ENCODE measurements at regions not wholly inside any gene's neighbourhood (a gene's known extent, or its start where the extent isn't known, plus 50 kb on each side); places are given as distances from the start of the nearest gene placed in this dataset.
"Not testable (repeated sequence)": the region's sequence is repeated elsewhere in the genome, so short reads cannot be mapped to it uniquely, and the experiment has no call there.

DNA sequence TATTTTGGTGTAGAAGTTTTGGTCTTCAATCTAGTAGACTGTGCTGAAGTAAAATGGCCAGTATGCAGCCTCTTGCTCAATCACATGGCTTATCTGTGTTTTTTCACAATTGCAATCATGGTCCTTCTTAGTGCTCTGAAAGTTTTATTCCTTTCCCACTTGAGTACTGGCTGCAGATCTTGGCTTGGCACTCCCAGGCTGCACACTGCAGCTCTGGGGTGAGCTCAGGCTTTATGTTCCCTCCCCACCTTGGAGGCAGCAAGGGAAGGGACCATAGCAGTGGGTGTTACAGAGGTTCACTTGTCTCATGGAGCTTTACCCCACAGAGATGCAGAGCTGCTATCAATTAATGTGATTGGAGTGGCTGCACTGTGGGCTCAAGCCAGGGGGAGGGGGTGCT lies 156.0 kb downstream of the TENT5D start:
- no peak for DNase-seq (ENCODE audit: extremely low spot score in 2 of 2)
- no peaks in the 10 kb centered on the region for H3K27me3 ChIP-seq
- TF ChIP-seq POLR2A (IDR thresholded peaks at IDR 0.05) (no peak), POLR2AphosphoS5 (IDR thresholded peaks at IDR 0.05; ENCODE audit: insufficient read depth in 1 of 2, low read depth in 1 of 2) (no peak)
- TF ChIP-seq, protein P1, sequence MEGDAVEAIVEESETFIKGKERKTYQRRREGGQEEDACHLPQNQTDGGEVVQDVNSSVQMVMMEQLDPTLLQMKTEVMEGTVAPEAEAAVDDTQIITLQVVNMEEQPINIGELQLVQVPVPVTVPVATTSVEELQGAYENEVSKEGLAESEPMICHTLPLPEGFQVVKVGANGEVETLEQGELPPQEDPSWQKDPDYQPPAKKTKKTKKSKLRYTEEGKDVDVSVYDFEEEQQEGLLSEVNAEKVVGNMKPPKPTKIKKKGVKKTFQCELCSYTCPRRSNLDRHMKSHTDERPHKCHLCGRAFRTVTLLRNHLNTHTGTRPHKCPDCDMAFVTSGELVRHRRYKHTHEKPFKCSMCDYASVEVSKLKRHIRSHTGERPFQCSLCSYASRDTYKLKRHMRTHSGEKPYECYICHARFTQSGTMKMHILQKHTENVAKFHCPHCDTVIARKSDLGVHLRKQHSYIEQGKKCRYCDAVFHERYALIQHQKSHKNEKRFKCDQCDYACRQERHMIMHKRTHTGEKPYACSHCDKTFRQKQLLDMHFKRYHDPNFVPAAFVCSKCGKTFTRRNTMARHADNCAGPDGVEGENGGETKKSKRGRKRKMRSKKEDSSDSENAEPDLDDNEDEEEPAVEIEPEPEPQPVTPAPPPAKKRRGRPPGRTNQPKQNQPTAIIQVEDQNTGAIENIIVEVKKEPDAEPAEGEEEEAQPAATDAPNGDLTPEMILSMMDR (IDR thresholded peaks at IDR 0.05): no peak
- H3K4me1 ChIP-seq: no peaks in the 10 kb centered on the region
- intact Hi-C loops (cut with DNase I): no loop called here
- no peak overlapping the region for H3K27ac ChIP-seq
- no peaks in the 10 kb centered on the region for H3K36me3 ChIP-seq
- no peaks in the 10 kb centered on the region for H3K9me3 ChIP-seq
- H3K4me3 ChIP-seq: no peak overlapping the region

DNA sequence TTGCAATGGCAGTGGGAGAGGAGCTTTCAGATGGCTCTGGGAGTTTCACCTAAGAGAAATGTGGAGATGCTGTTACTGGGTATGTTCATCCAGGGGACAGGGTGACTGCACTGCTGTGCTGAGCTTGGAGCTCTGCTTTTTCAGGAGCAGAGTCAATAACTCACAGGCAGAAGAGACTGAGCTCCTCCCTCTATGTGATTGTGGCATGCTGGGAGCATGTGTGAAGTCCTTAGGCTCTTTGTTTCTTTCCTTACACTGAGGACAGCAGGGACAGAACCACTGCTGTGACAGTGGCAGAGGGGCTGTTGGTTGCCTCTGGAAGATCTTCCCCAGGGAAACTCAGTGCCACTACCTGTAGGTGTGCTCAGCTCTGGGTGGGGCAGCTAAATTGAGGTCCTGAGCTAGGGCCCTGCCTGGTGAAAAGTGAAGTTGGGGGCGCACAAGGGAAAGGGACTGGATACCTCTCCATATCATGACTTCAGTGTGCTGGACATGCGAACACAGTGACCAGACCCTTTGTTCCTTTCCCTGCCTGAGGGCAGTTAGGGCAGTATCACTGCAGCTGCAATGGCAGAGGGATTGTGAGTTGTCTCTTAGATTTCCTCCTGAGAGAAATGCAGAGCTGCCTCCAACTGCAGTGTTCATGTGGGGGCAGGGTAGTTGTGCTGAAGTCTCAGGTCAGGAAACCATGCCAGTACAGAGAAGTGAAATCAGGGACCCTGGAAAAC lies 156.7 kb downstream of the TENT5D start:
- H3K4me1 ChIP-seq: no peaks in the 10 kb centered on the region
- intact Hi-C loops (cut with DNase I): no loop called here
- no peak overlapping the region for H3K27ac ChIP-seq
- no peaks in the 10 kb centered on the region for H3K36me3 ChIP-seq
- no peak for DNase-seq (ENCODE audit: extremely low spot score in 2 of 2)
- no peaks in the 10 kb centered on the region for H3K27me3 ChIP-seq
- H3K9me3 ChIP-seq: no peaks in the 10 kb centered on the region
- no peak overlapping the region for H3K4me3 ChIP-seq
- no peak for TF ChIP-seq POLR2A (IDR thresholded peaks at IDR 0.05)
- TF ChIP-seq, protein P1 (IDR thresholded peaks at IDR 0.05): no peak
- TF ChIP-seq POLR2AphosphoS5 (IDR thresholded peaks at IDR 0.05; ENCODE audit: insufficient read depth in 1 of 2, low read depth in 1 of 2): no peak

DNA sequence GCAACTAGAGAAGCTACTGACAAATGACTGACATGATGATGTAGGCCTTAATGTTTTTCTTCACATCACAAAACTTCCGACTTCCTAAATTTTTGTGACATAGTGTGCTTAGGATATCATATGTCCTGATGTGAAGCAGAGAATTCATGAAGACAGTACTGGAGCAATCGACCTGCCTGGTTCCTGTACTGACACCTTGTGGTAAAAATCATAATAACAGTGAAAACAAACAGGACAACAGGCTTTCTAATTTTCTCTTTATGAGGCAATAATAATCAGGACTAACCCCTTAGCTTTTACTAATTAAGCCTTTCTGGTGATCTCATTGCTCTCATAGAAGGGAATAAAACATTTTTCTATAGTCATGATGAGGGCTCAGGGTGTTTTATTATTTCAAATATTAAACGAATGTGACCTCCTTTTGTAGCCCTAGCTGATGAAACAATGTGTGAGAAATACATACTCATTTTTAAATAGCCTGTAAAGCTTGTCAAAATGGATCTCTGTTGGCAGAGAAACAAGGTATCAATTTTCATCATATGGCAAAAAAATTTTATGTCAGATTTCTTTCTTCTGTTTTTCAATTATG lies 158.4 kb downstream of the TENT5D start:
- Histone ChIP-seq H3K9me3 (no peaks in the 10 kb centered on the region), H3K27me3 (no peaks in the 10 kb centered on the region), H3K36me3 (no peaks in the 10 kb centered on the region), H3K27ac (no peak overlapping the region), H3K4me3 (no peak overlapping the region), H3K4me1 (no peaks in the 10 kb centered on the region)
- intact Hi-C loops (cut with DNase I): no loop called here
- no peak for TF ChIP-seq POLR2A (IDR thresholded peaks at IDR 0.05)
- TF ChIP-seq, protein P1 (IDR thresholded peaks at IDR 0.05): no peak
- TF ChIP-seq POLR2AphosphoS5 (IDR thresholded peaks at IDR 0.05; ENCODE audit: insufficient read depth in 1 of 2, low read depth in 1 of 2): no peak
- no peak for DNase-seq (ENCODE audit: extremely low spot score in 2 of 2)

- intact Hi-C loops (cut with DNase I); DNase-seq (ENCODE audit: extremely low spot score in 2 of 2): not testable (repeated sequence)
Observed at GRCh38 chrX:80590992-80591391, 170.7 kb downstream of the TENT5D start.

DNA sequence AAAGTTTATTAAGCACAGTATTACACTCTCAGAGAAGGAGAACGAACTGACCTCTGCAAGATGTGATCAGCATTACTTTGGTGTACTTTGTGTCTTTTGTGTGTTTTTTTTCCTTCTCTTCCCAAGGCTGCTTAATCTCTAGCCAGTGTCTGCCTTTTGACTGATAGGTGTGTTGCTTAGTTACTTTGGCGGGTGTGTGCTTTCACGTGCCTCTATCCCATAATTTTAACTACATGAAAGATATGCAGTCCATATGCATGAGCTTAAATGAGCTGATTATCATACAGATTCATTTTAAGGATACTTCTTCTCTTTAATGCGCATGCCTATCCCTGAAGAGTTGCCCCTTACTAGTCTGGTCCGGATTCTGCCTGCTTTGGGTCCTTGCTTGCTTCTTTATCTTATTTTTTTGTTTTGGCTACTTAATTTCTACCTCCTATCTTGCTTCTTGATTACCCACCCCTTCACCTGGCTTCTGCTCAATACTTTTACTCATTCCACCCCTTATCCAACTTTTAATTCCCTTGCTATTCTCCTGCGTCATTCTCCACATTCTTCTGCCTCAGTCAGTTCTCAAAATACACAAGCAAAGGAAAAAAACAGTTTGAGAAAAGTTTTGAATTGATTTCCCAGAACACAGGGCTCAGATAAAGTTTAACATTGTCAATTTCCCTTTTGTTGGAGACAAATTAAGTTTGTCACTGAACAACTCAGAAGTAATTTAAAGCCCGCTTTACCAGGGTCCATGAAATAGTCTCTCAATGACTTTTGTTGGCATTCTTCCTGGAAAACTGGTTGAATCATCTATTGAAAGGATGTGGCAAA lies 182.0 kb downstream of the TENT5D start:
- no peak overlapping the region for H3K27ac ChIP-seq
- H3K27me3 ChIP-seq: no peaks in the 10 kb centered on the region
- no peaks in the 10 kb centered on the region for H3K36me3 ChIP-seq
- no peaks in the 10 kb centered on the region for H3K9me3 ChIP-seq
- H3K4me3 ChIP-seq: no peak overlapping the region
- H3K4me1 ChIP-seq: no peaks in the 10 kb centered on the region
- intact Hi-C loops (cut with DNase I): no loop called here
- DNase-seq (ENCODE audit: extremely low spot score in 2 of 2): no peak
- no peak for TF ChIP-seq POLR2A (IDR thresholded peaks at IDR 0.05)
- TF ChIP-seq POLR2AphosphoS5 (IDR thresholded peaks at IDR 0.05; ENCODE audit: insufficient read depth in 1 of 2, low read depth in 1 of 2): no peak
- TF ChIP-seq, protein P1 (IDR thresholded peaks at IDR 0.05): no peak

More at GRCh38 chrX:80590992-80591391, 170.7 kb downstream of the TENT5D start:
- H3K27me3 ChIP-seq, H3K4me3 ChIP-seq, H3K36me3 ChIP-seq, H3K9me3 ChIP-seq, H3K27ac ChIP-seq, H3K4me1 ChIP-seq: not testable (repeated sequence)
